HCT116 (cell line): ENCODE measurements at regions not wholly inside any gene's neighbourhood (a gene's known extent, or its start where the extent isn't known, plus 50 kb on each side); places are given as distances from the start of the nearest gene placed in this dataset.

Experiments
- CBX3 ChIP-seq: IDR thresholded peaks from 2 replicates; pipeline ENCODE4 v1.6.1; 2012; ENCODE audit warnings: low read depth
- CEBPB ChIP-seq: IDR thresholded peaks from 2 replicates; pipeline ENCODE4 v1.6.1; 2012; ENCODE audit warnings: low read depth
- CTCF ChIP-seq, 3 experiments: fragments of 200-600 bp in 1 of 3; sonication (generic) in 1 of 3; IDR thresholded peaks in 2 of 3; conservative IDR thresholded peaks in 1 of 3; 2 replicates each; pipeline ENCODE4 v1.5.1; 2012 to 2017; ENCODE audit warnings: low read depth in 2 of 3, low read length in 2 of 3, antibody characterized with exemption in 1 of 3, borderline replicate concordance in 1 of 3, control low read depth in 1 of 3, mild to moderate bottlenecking in 1 of 3, mixed read lengths in 1 of 3, mixed run types in 1 of 3, moderate library complexity in 1 of 3; ENCODE audit not compliant: insufficient read depth in 1 of 3
- EGR1 ChIP-seq: IDR thresholded peaks from 2 replicates; pipeline ENCODE4 v1.6.1; 2012; ENCODE audit warnings: low read depth
- EZH2 ChIP-seq: fragments of 200-600 bp; sonication (generic); IDR thresholded peaks from 2 replicates; pipeline ENCODE4 v1.6.1; 2017; ENCODE audit warnings: antibody characterized with exemption, mixed run types
- EZH2phosphoT487 ChIP-seq: fragments of 200-600 bp; IDR thresholded peaks from 2 replicates; pipeline ENCODE4 v1.6.1; 2018; ENCODE audit warnings: antibody characterized with exemption, borderline replicate concordance
- MAX ChIP-seq: IDR thresholded peaks from 2 replicates; pipeline ENCODE4 v1.6.1; 2012
- POLR2AphosphoS5 ChIP-seq: IDR thresholded peaks from 2 replicates; pipeline ENCODE4 v1.6.1; 2011; ENCODE audit warnings: mild to moderate bottlenecking, low read depth, low read length, moderate library complexity
- REST ChIP-seq: IDR thresholded peaks from 2 replicates; pipeline ENCODE4 v1.6.1; 2012; ENCODE audit warnings: low read depth
- SIN3A ChIP-seq: IDR thresholded peaks from 2 replicates; pipeline ENCODE4 v1.6.1; 2012; ENCODE audit warnings: low read depth
- YY1 ChIP-seq: IDR thresholded peaks from 2 replicates; pipeline ENCODE4 v1.6.1; 2011; ENCODE audit warnings: low read length, low read depth, moderate library complexity, mild to moderate bottlenecking; ENCODE audit not compliant: insufficient replicate concordance; ENCODE audit errors: extremely low read depth
- ZFX ChIP-seq: fragments of 450-650 bp; IDR thresholded peaks from 2 replicates; pipeline ENCODE4 v1.6.1; 2017

GRCh38 chr1:187078916-187079315 lies 250.2 kb downstream of the PLA2G4A start:
- TF ChIP-seq CBX3 (no peak), CTCF (IDR thresholded peaks at IDR 0.05 in 2 of 3, conservative IDR thresholded peaks at IDR 0.05 in 1 of 3; ENCODE audit: borderline replicate concordance in 1 of 3, insufficient read depth in 1 of 3, low read depth in 2 of 3, low read length in 2 of 3) (no peak), CEBPB (no peak), REST (no peak), EZH2phosphoT487 (no peak), SIN3A (no peak), EGR1 (no peak), YY1 (no peak), ZFX (no peak), POLR2AphosphoS5 (no peak), EZH2 (no peak), MAX (no peak)
